Ishikawa (cell line): ENCODE measurements at regions not wholly inside any gene's neighbourhood (a gene's known extent, or its start where the extent isn't known, plus 50 kb on each side); places are given as distances from the start of the nearest gene placed in this dataset.

ENCODE experiments used
- CEBPB ChIP-seq: IDR thresholded peaks from 2 replicates; pipeline ENCODE4 v1.6.1; 2012
- CREB1 ChIP-seq: IDR thresholded peaks from 2 replicates; pipeline ENCODE4 v1.6.1; 2012; ENCODE audit warnings: low read depth
- EGR1 ChIP-seq: IDR thresholded peaks from 2 replicates; pipeline ENCODE4 v1.6.1; 2012
- EP300 ChIP-seq: IDR thresholded peaks from 2 replicates; pipeline ENCODE4 v1.6.1; 2012; ENCODE audit warnings: borderline replicate concordance
- FOXM1 ChIP-seq: IDR thresholded peaks from 2 replicates; pipeline ENCODE4 v1.6.1; 2012; ENCODE audit warnings: low read depth, borderline replicate concordance
- MAX ChIP-seq: IDR thresholded peaks from 2 replicates; pipeline ENCODE4 v1.6.1; 2012
- NFIC ChIP-seq: IDR thresholded peaks from 2 replicates; pipeline ENCODE4 v1.6.1; 2012
- RAD21 ChIP-seq: IDR thresholded peaks from 2 replicates; pipeline ENCODE4 v1.6.1; 2012; ENCODE audit warnings: low read depth
- REST ChIP-seq: IDR thresholded peaks from 2 replicates; pipeline ENCODE4 v1.6.1; 2012; ENCODE audit warnings: low read depth, mild to moderate bottlenecking
- TAF1 ChIP-seq: IDR thresholded peaks from 2 replicates; pipeline ENCODE4 v1.6.1; 2012; ENCODE audit warnings: low read depth, mild to moderate bottlenecking
- TCF12 ChIP-seq: IDR thresholded peaks from 2 replicates; pipeline ENCODE4 v1.6.1; 2012; ENCODE audit warnings: low read depth
- TEAD4 ChIP-seq: IDR thresholded peaks from 2 replicates; pipeline ENCODE4 v1.6.1; 2012
- USF1 ChIP-seq: IDR thresholded peaks from 2 replicates; pipeline ENCODE4 v1.6.1; 2012
- YY1 ChIP-seq: IDR thresholded peaks from 2 replicates; pipeline ENCODE4 v1.6.1; 2012; ENCODE audit warnings: low read depth
- ZBTB7A ChIP-seq: IDR thresholded peaks from 2 replicates; pipeline ENCODE4 v1.6.1; 2012; ENCODE audit warnings: low read depth

GRCh38 chr21:23155281-23155680 lies 2157.1 kb downstream of the NCAM2 start:
- no peak for TF ChIP-seq USF1
- no peak for TF ChIP-seq FOXM1
- TF ChIP-seq REST = no peak
- TF ChIP-seq ZBTB7A = no peak
- TF ChIP-seq RAD21 = no peak
- no peak for TF ChIP-seq NFIC
- no peak for TF ChIP-seq EGR1
- TF ChIP-seq TCF12 = no peak
- TF ChIP-seq TAF1 = no peak
- TF ChIP-seq YY1 = no peak
- no peak for TF ChIP-seq CREB1
- no peak for TF ChIP-seq TEAD4
- TF ChIP-seq MAX = no peak
- TF ChIP-seq CEBPB = no peak
- TF ChIP-seq EP300 = no peak

GRCh38 chr21:23160914-23161313 lies 2162.7 kb downstream of the NCAM2 start:
- TF ChIP-seq NFIC (no peak), EP300 (no peak), RAD21 (peak; percentile 17), REST (no peak)

- TF ChIP-seq ZBTB7A (no peak), CEBPB (no peak), EP300 (no peak), CREB1 (no peak), RAD21 (no peak), TEAD4 (no peak), REST (no peak), TCF12 (no peak), FOXM1 (no peak)
These were observed 2164.2 kb downstream of the NCAM2 start for GRCh38 chr21:23162198-23162946.
